ENCODE measurements at regions not wholly inside any gene's neighbourhood (a gene's known extent, or its start where the extent isn't known, plus 50 kb on each side); places are given as distances from the start of the nearest gene placed in this dataset.

- Histone ChIP-seq H3K36me3 (ENCODE audit: control insufficient read depth in 1 of 2, insufficient read depth in 2 of 2, low read length in 2 of 2) (no peaks in the 10 kb centered on the region), H2AFZ (ENCODE audit: low read depth, low read length, poor library complexity, severe bottlenecking) (no peak overlapping the region), H3K9ac (ENCODE audit: low read length) (no peak overlapping the region), H4K20me1 (ENCODE audit: insufficient read depth) (no peaks in the 10 kb centered on the region), H3K9me3 (ENCODE audit: control insufficient read depth in 1 of 2, insufficient read depth in 1 of 2, low read depth in 1 of 2, low read length in 2 of 2) (no peaks in the 10 kb centered on the region), H3K4me3 (replicated peaks in 1 of 2; ENCODE audit: low read depth in 1 of 2, low read length in 2 of 2) (no peak overlapping the region), H3K4me2 (ENCODE audit: low read length) (no peak overlapping the region), H3K27ac (ENCODE audit: low read depth, low read length) (no peak overlapping the region), H3K27me3 (ENCODE audit: insufficient read depth, low read length) (peaks cover 26% of the 10 kb centered on the region), H3K79me2 (ENCODE audit: insufficient read depth, low read length) (no peaks in the 10 kb centered on the region), H3K9me2 (ENCODE audit: insufficient read depth) (no peaks in the 10 kb centered on the region), H3K4me1 (ENCODE audit: control insufficient read depth in 1 of 2, insufficient read depth in 2 of 2, low read length in 2 of 2) (peaks cover 3 to 7% of the 10 kb centered on the region in 2 experiments; a peak in 1 of 4 replicates)
- DNase-seq (ENCODE audit: low read depth, low spot score) = peak; percentile 35
- ChIA-PET RAD21 (ENCODE audit: low non-redundant PET in 1 of 2, low total read pairs in 2 of 2, uncharacterized antibody in 2 of 2, unreplicated experiment in 2 of 2) (no interaction called here), CTCF (interaction anchor here (0.6 to 1.6 kb wide), 7 partner anchors 9 to 555 kb away, joined by 3 to 7 read pairs (median 4); no protein-coding TSS in a partner anchor), POLR2A (no interaction called here)
- intact Hi-C loops (cut with micrococcal nuclease) = loop anchor here (2.0 to 10.0 kb wide), 4 partner anchors 132 to 450 kb away; no protein-coding TSS in a partner anchor
- TF ChIP-seq RAD21 (IDR thresholded peaks at IDR 0.05; ENCODE audit: low read depth) (peak; percentile 72), CTCF (IDR thresholded peaks at IDR 0.05 in 2 of 3, conservative IDR thresholded peaks at IDR 0.05 in 1 of 3; ENCODE audit: borderline replicate concordance in 1 of 3, insufficient read depth in 1 of 3, low read depth in 2 of 3, low read length in 2 of 3) (peak; percentile 59 to 76 (median 65); a peak in 5 of 6 replicates), ATF3 (IDR thresholded peaks at IDR 0.05) (no peak), POLR2A (IDR thresholded peaks at IDR 0.05; ENCODE audit: borderline replicate concordance, extremely low read depth, insufficient read depth, insufficient read length) (no peak)
- TF ChIP-seq, protein P1, sequence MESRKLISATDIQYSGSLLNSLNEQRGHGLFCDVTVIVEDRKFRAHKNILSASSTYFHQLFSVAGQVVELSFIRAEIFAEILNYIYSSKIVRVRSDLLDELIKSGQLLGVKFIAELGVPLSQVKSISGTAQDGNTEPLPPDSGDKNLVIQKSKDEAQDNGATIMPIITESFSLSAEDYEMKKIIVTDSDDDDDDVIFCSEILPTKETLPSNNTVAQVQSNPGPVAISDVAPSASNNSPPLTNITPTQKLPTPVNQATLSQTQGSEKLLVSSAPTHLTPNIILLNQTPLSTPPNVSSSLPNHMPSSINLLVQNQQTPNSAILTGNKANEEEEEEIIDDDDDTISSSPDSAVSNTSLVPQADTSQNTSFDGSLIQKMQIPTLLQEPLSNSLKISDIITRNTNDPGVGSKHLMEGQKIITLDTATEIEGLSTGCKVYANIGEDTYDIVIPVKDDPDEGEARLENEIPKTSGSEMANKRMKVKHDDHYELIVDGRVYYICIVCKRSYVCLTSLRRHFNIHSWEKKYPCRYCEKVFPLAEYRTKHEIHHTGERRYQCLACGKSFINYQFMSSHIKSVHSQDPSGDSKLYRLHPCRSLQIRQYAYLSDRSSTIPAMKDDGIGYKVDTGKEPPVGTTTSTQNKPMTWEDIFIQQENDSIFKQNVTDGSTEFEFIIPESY (IDR thresholded peaks at IDR 0.05; ENCODE audit: extremely low read depth, insufficient replicate concordance, low read length) = no peak
- no TSS peak for BruUV-seq (replicated peaks)
- peak; percentile 61; the same call in 1 of the 2 replicates for ATAC-seq
Measured at GRCh38 chr12:108063192-108063591, 65.9 kb upstream of the WSCD2 start.

Measured in HCT116 (cell line).